Stomach (tissue), 8 donors: ENCODE measurements at regions not wholly inside any gene's neighbourhood (a gene's known extent, or its start where the extent isn't known, plus 50 kb on each side); places are given as distances from the start of the nearest gene placed in this dataset.

Experiments used
- DNase-seq, 2 donors: peaks; one replicate each; pipeline versions ENCODE4 v3.0.0 to v3.0.0-alpha.2; 2013 to 2019
- H3K27ac ChIP-seq, 5 donors: fragments of 200-600 bp in 4 of 5; sonication (generic) in 4 of 5; one replicate each; pipeline ENCODE4 v1.5.1; 2013 to 2019; ENCODE audit warnings: mild to moderate bottlenecking in 1 of 5, moderate library complexity in 1 of 5
- H3K27me3 ChIP-seq, 3 donors: fragments of 200-600 bp; sonication (generic); one replicate each; pipeline ENCODE4 v1.5.1; 2017 to 2019; ENCODE audit warnings: mixed run types in 1 of 3
- H3K36me3 ChIP-seq, 4 donors: fragments of 200-600 bp; sonication (generic); 1 replicate in 3 of 4; 2 replicates in 1 of 4; pipeline ENCODE4 v1.5.1; 2016 to 2019
- H3K4me1 ChIP-seq, 4 donors: fragments of 200-600 bp; sonication (generic); one replicate each; pipeline ENCODE4 v1.5.1; 2016 to 2019
- H3K4me3 ChIP-seq, 4 donors: fragments of 200-600 bp; sonication (generic) in 3 of 4; one replicate each; pipeline ENCODE4 v1.5.1; 2016 to 2019; ENCODE audit warnings: mild to moderate bottlenecking in 1 of 4
- H3K9me3 ChIP-seq, 4 donors: fragments of 200-600 bp; sonication (generic); one replicate each; pipeline ENCODE4 v1.5.1; 2016 to 2019
- CTCF ChIP-seq, 7 experiments: fragments of 450-650 bp in 4 of 7; fragments of 200-600 bp in 3 of 7; sonication (generic) in 3 of 7; IDR thresholded peaks; one replicate each; pipeline ENCODE4 v1.5.1; 2016 to 2019; ENCODE audit warnings: antibody characterized with exemption in 7 of 7, control low read depth in 2 of 7, mild to moderate bottlenecking in 1 of 7
- EP300 ChIP-seq: sonication (generic); formaldehyde crosslinking; IDR thresholded peaks from one replicate; pipeline ENCODE4 v1.6.1; 2017; ENCODE audit warnings: antibody characterized with exemption
- POLR2A ChIP-seq, 4 donors: fragments of 450-650 bp; IDR thresholded peaks; one replicate each; pipeline ENCODE4 v1.6.1; 2016; ENCODE audit warnings: antibody characterized with exemption in 4 of 4, control low read depth in 2 of 4, mild to moderate bottlenecking in 1 of 4, moderate library complexity in 1 of 4
- POLR2AphosphoS5 ChIP-seq, 3 donors: sonication (generic); formaldehyde crosslinking; IDR thresholded peaks; one replicate each; pipeline ENCODE4 v1.6.1; 2016; ENCODE audit warnings: antibody characterized with exemption in 3 of 3
- WGBS, 5 donors: extraction: QIAGEN DNeasy Blood & Tissue Kit in 3 of 5; methylation state at CpG; one replicate each; pipeline versions ENCODE4 v1.1.5 to v1.1.7; 2013 to 2018; 5-methylcytosine and 5-hydroxymethylcytosine counted together
- intact Hi-C: fragments of 100-400 bp; cut with DNase I; formaldehyde crosslinking; loops from one replicate; pipeline ENCODE4 v1.15.1; 2023; ENCODE audit warnings: low total_unique reads
- donor health status: healthy with polysubstance abuse.
- donor health status: Bipolar disorder and iron deficiency.
- donor health status: healthy.

GRCh38 chr3:127377801-127378655, 90.2 kb upstream of the PRR20G start:
- no peak overlapping the region for H3K4me3 ChIP-seq
- intact Hi-C loops, result no loop called here
- H3K9me3 ChIP-seq, result peaks cover 0 to 23% (median 7%) of the 10 kb centered on the region in 4 donors
- no peaks in the 10 kb centered on the region for H3K4me1 ChIP-seq
- no peak overlapping the region for H3K27ac ChIP-seq
- WGBS, 5 donors, result 66 to 72% (median 71%) methylated on average over 9 to 11 of the region's 11 CpGs
- H3K27me3 ChIP-seq, result peaks cover 0 to 15% (median 3%) of the 10 kb centered on the region in 3 donors
- H3K36me3 ChIP-seq, result no peaks in the 10 kb centered on the region
- TF ChIP-seq POLR2A (IDR thresholded peaks at IDR 0.05) (no peak), POLR2AphosphoS5 (IDR thresholded peaks at IDR 0.05) (no peak), EP300 (no peak), CTCF (IDR thresholded peaks at IDR 0.05) (no peak)
- DNase-seq, result no peak

GRCh38 chr3:127375151-127375930, 87.5 kb upstream of the PRR20G start:
- Histone ChIP-seq H3K27ac (no peak overlapping the region), H3K27me3 (peaks cover 0 to 37% (median 3%) of the 10 kb centered on the region in 3 donors), H3K9me3 (peaks cover 0 to 9% (median 4%) of the 10 kb centered on the region in 4 donors), H3K4me1 (no peaks in the 10 kb centered on the region), H3K36me3 (no peaks in the 10 kb centered on the region), H3K4me3 (no peak overlapping the region)
- intact Hi-C loops, result no loop called here
- TF ChIP-seq POLR2AphosphoS5 (IDR thresholded peaks at IDR 0.05) (no peak), POLR2A (IDR thresholded peaks at IDR 0.05) (no peak), CTCF (IDR thresholded peaks at IDR 0.05) (no peak), EP300 (no peak)
- 69 to 81% (median 78%) methylated on average over 12 to 13 of the region's 13 CpGs for WGBS, 5 donors
- no peak for DNase-seq

- H3K4me3 ChIP-seq, result no peak overlapping the region
- 56 to 63% (median 63%) methylated on average over 6 to 12 of the region's 12 CpGs for WGBS, 5 donors
- H3K27me3 ChIP-seq, result peaks cover 0 to 46% (median 3%) of the 10 kb centered on the region in 3 donors
- no peaks in the 10 kb centered on the region for H3K4me1 ChIP-seq
- H3K36me3 ChIP-seq, result no peaks in the 10 kb centered on the region
- no peak for TF ChIP-seq EP300
- TF ChIP-seq CTCF (IDR thresholded peaks at IDR 0.05), result peak in 2 of 7 experiments; percentile 11 to 18
- H3K9me3 ChIP-seq, result peaks cover 0 to 9% (median 4%) of the 10 kb centered on the region in 4 donors
- no peak overlapping the region for H3K27ac ChIP-seq
- intact Hi-C loops, result no loop called here
- DNase-seq, result peak; percentile 15 to 37
Measured at GRCh38 chr3:127374086-127375010, 86.5 kb upstream of the PRR20G start.
